H1 (cell line): ENCODE measurements at regions not wholly inside any gene's neighbourhood (a gene's known extent, or its start where the extent isn't known, plus 50 kb on each side); places are given as distances from the start of the nearest gene placed in this dataset.

Source experiments
- CTCF ChIP-seq, 3 experiments: IDR thresholded peaks; 1 replicate in 2 of 3; 2 replicates in 1 of 3; pipeline versions ENCODE4 v1.5.1 to v1.6.1; 2011; ENCODE audit warnings: low read length in 3 of 3, mild to moderate bottlenecking in 3 of 3, inconsistent platforms in 2 of 3, low read depth in 1 of 3, moderate library complexity in 1 of 3; ENCODE audit not compliant: insufficient read depth in 1 of 3; ENCODE audit errors: control extremely low read depth in 1 of 3
- EP300 ChIP-seq, 2 experiments: IDR thresholded peaks; 1 replicate in 1 of 2; 2 replicates in 1 of 2; pipeline ENCODE4 v1.6.1; 2011 to 2012; ENCODE audit warnings: low read depth in 2 of 2, low read length in 2 of 2, mild to moderate bottlenecking in 2 of 2, borderline replicate concordance in 1 of 2, inconsistent platforms in 1 of 2, moderate library complexity in 1 of 2
- NRF1 ChIP-seq: IDR thresholded peaks from 2 replicates; pipeline ENCODE4 v1.6.1; 2011; ENCODE audit warnings: mild to moderate bottlenecking, low read depth, low read length, improper control_type of control experiment
- POLR2A ChIP-seq, 2 experiments: IDR thresholded peaks; 1 replicate in 1 of 2; 2 replicates in 1 of 2; pipeline ENCODE4 v1.6.1; 2011; ENCODE audit warnings: low read depth in 2 of 2, low read length in 2 of 2, mild to moderate bottlenecking in 2 of 2; ENCODE audit errors: control extremely low read depth in 1 of 2
- POLR2AphosphoS5 ChIP-seq: IDR thresholded peaks from 2 replicates; pipeline ENCODE4 v1.6.1; 2011; ENCODE audit warnings: low read depth, low read length
- RNF2 ChIP-seq: fragments of 200-900, 300-1000 bp; sonication (generic); IDR thresholded peaks from 2 replicates; pipeline ENCODE4 v1.7.1; 2016; ENCODE audit warnings: borderline replicate concordance, low read depth, mild to moderate bottlenecking, antibody characterized with exemption, low read length; ENCODE audit not compliant: poor library complexity, severe bottlenecking; ENCODE audit errors: missing control alignments
- SIN3A ChIP-seq, 2 experiments: IDR thresholded peaks in 1 of 2; conservative IDR thresholded peaks in 1 of 2; 2 replicates each; pipeline ENCODE4 v1.6.1; 2011 to 2012; ENCODE audit warnings: low read length in 2 of 2, improper control_type of control experiment in 1 of 2, low read depth in 1 of 2, mild to moderate bottlenecking in 1 of 2
- SIRT6 ChIP-seq: IDR thresholded peaks from one replicate; pipeline ENCODE4 v1.7.1; 2012; ENCODE audit warnings: low read length, inconsistent platforms
- USF2 ChIP-seq: IDR thresholded peaks from 2 replicates; pipeline ENCODE4 v1.6.1; 2011; ENCODE audit warnings: low read length, improper control_type of control experiment

GRCh38 chr22:48578138-48579042, 1249.3 kb downstream of the BRD1 start:
- TF ChIP-seq EP300 (IDR thresholded peaks at IDR 0.05; ENCODE audit: borderline replicate concordance in 1 of 2, low read depth in 2 of 2, low read length in 2 of 2), result no peak
- TF ChIP-seq RNF2, result no peak
- TF ChIP-seq CTCF (IDR thresholded peaks at IDR 0.05; ENCODE audit: control extremely low read depth in 1 of 3, insufficient read depth in 1 of 3, low read depth in 1 of 3, low read length in 3 of 3), result no peak
- TF ChIP-seq POLR2A (IDR thresholded peaks at IDR 0.05; ENCODE audit: control extremely low read depth in 1 of 2, low read depth in 2 of 2, low read length in 2 of 2), result no peak
- no peak for TF ChIP-seq SIN3A (conservative IDR thresholded peaks at IDR 0.05 in 1 of 2, IDR thresholded peaks at IDR 0.05 in 1 of 2; ENCODE audit: low read depth in 1 of 2, low read length in 2 of 2)
- no peak for TF ChIP-seq USF2
- TF ChIP-seq SIRT6, result no peak
- TF ChIP-seq NRF1, result no peak
- no peak for TF ChIP-seq POLR2AphosphoS5
